ENCODE measurements at regions not wholly inside any gene's neighbourhood (a gene's known extent, or its start where the extent isn't known, plus 50 kb on each side); places are given as distances from the start of the nearest gene placed in this dataset.
A peak's percentile ranks its signal among the peaks of the same experiment; 100 is the strongest.
"Not testable (repeated sequence)": the region's sequence is repeated elsewhere in the genome, so short reads cannot be mapped to it uniquely, and the experiment has no call there.

- DNase-seq, result peak; percentile 95
Observed at GRCh38 chr6:27138837-27139755, 108.4 kb upstream of the PRSS16 start.

- DNase-seq, result no peak
Observed at GRCh38 chr6:27139756-27140579, 107.5 kb upstream of the PRSS16 start.

- DNase-seq, result no peak
Observed at GRCh38 chr6:27140999-27141528, 106.4 kb upstream of the PRSS16 start.

- DNase-seq, result no peak
Observed at GRCh38 chr6:27141529-27142015, 105.9 kb upstream of the PRSS16 start.

- not testable (repeated sequence) for DNase-seq
Observed at GRCh38 chr6:27143020-27143388, 104.5 kb upstream of the PRSS16 start.

- DNase-seq, result no peak
Observed at GRCh38 chr6:27143474-27144026, 104.0 kb upstream of the PRSS16 start.

GRCh38 chr6:27144740-27145079, 102.8 kb upstream of the PRSS16 start:
- DNase-seq, result peak; percentile 44

GRCh38 chr6:27145731-27146455, 101.6 kb upstream of the PRSS16 start:
- peak; percentile 91 for DNase-seq

GRCh38 chr6:27146456-27146705, 101.1 kb upstream of the PRSS16 start:
- not testable (repeated sequence) for DNase-seq

GRCh38 chr6:27146706-27147505, 100.6 kb upstream of the PRSS16 start:
- peak; percentile 96 for DNase-seq

- DNase-seq, result no peak
Observed at GRCh38 chr6:27148404-27148795, 99.1 kb upstream of the PRSS16 start.

- DNase-seq, result no peak
Observed at GRCh38 chr6:27149150-27149549, 98.4 kb upstream of the PRSS16 start.

GRCh38 chr6:27154696-27155095, 92.8 kb upstream of the PRSS16 start:
- DNase-seq, result no peak

GRCh38 chr6:27156874-27157458, 90.5 kb upstream of the PRSS16 start:
- no peak for DNase-seq

- DNase-seq, result peak; percentile 89
Observed at GRCh38 chr6:27157459-27158315, 89.8 kb upstream of the PRSS16 start.

GRCh38 chr6:27158316-27158643, 89.2 kb upstream of the PRSS16 start:
- DNase-seq, result no peak

- DNase-seq, result no peak
Observed at GRCh38 chr6:27159725-27160124, 87.8 kb upstream of the PRSS16 start.

- no peak for DNase-seq
Observed at GRCh38 chr6:27161115-27161514, 86.4 kb upstream of the PRSS16 start.

- no peak for DNase-seq
Observed at GRCh38 chr6:27161603-27161945, 85.9 kb upstream of the PRSS16 start.

GRCh38 chr6:27161946-27162603, 85.4 kb upstream of the PRSS16 start:
- peak; percentile 77 for DNase-seq

Data from activated CD4-positive, alpha-beta T cell treated with anti-CD3 and anti-CD28 coated beads, Interleukin-2, Interleukin-6, amounts not matched to agents 100 ng/mL and 50 ng/mL, durations not matched to agents 16 hours and 8 hours (primary cell).